ENCODE measurements at regions not wholly inside any gene's neighbourhood (a gene's known extent, or its start where the extent isn't known, plus 50 kb on each side); places are given as distances from the start of the nearest gene placed in this dataset.

GRCh38 chr5:5978501-5979376 lies 399.6 kb downstream of the MED10 start:
- no peaks in the 10 kb centered on the region for H3K27me3 ChIP-seq (ENCODE audit: control insufficient read depth, insufficient read depth, low read length)
- H3K27ac Mint-ChIP-seq = no peak overlapping the region
- no peaks in the 10 kb centered on the region for H3K4me1 Mint-ChIP-seq
- DNase-seq (no peak), ATAC-seq (no peak)
- H3K36me3 ChIP-seq (ENCODE audit: control insufficient read depth, insufficient read depth, low read length) = no peaks in the 10 kb centered on the region
- intact Hi-C loops (cut with micrococcal nuclease) = no loop called here
- H3K36me3 Mint-ChIP-seq = no peaks in the 10 kb centered on the region
- no peaks in the 10 kb centered on the region for H3K4me1 ChIP-seq (ENCODE audit: control insufficient read depth, insufficient read depth, low read length)
- no peak for TF ChIP-seq CTCF (IDR thresholded peaks at IDR 0.05)
- H3K4me3 ChIP-seq (ENCODE audit: low read length) = no peak overlapping the region
- no peaks in the 10 kb centered on the region for H3K9me3 ChIP-seq (ENCODE audit: control insufficient read depth, insufficient read depth, low read length)
- WGBS (ENCODE audit: insufficient coverage) = 79% methylated on average over 10 of the region's 10 CpGs
- no peak overlapping the region for H3K4me3 Mint-ChIP-seq
- peaks cover 2 to 4% of the 10 kb centered on the region in 2 donors for H3K9me3 Mint-ChIP-seq
- no peaks in the 10 kb centered on the region for H3K27me3 Mint-ChIP-seq (ENCODE audit: low read depth in 2 of 2)
- H3K27ac ChIP-seq (ENCODE audit: low read length) = no peak overlapping the region

DNA sequence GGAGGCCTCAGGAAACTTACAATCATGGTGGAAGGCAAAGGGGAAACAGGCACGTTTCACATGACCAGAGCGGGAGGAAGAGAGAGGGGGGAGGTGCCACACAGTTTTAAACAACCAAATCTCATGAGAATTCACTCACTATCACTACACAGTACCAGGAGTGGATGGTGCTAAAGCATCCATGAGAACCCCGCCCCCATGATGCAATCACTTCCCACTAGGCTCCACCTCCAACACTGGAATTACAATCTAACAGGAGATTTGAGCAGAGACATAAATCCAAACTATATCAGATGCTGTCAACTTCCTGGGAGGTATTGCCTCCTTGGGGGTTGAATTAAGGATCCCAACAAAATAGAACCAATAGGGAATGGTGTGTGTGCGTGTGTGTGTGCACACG lies 407.1 kb downstream of the MED10 start:
- no peaks in the 10 kb centered on the region for H3K27me3 Mint-ChIP-seq (ENCODE audit: low read depth in 2 of 2)
- intact Hi-C loops (cut with micrococcal nuclease) = no loop called here
- ATAC-seq = no peak
- no peaks in the 10 kb centered on the region for H3K27me3 ChIP-seq (ENCODE audit: control insufficient read depth, insufficient read depth, low read length)
- no peak for DNase-seq
- H3K9me3 ChIP-seq (ENCODE audit: control insufficient read depth, insufficient read depth, low read length) = no peaks in the 10 kb centered on the region
- H3K4me1 Mint-ChIP-seq = no peaks in the 10 kb centered on the region
- no peak overlapping the region for H3K4me3 ChIP-seq (ENCODE audit: low read length)
- no peaks in the 10 kb centered on the region for H3K4me1 ChIP-seq (ENCODE audit: control insufficient read depth, insufficient read depth, low read length)
- H3K9me3 Mint-ChIP-seq = peaks cover 3 to 9% of the 10 kb centered on the region in 2 donors
- H3K4me3 Mint-ChIP-seq = no peak overlapping the region
- H3K36me3 ChIP-seq (ENCODE audit: control insufficient read depth, insufficient read depth, low read length) = no peaks in the 10 kb centered on the region
- WGBS (ENCODE audit: insufficient coverage) = 84% methylated on average over 5 of the region's 5 CpGs
- H3K27ac Mint-ChIP-seq = no peak overlapping the region
- no peak overlapping the region for H3K27ac ChIP-seq (ENCODE audit: low read length)
- no peaks in the 10 kb centered on the region for H3K36me3 Mint-ChIP-seq
- no peak for TF ChIP-seq CTCF (IDR thresholded peaks at IDR 0.05)

- TF ChIP-seq CTCF (IDR thresholded peaks at IDR 0.05) = no peak
- H3K27me3 Mint-ChIP-seq (ENCODE audit: low read depth in 2 of 2) = no peaks in the 10 kb centered on the region
- DNase-seq (peak in 1 of 2 donors; percentile 3), ATAC-seq (no peak)
- no peak overlapping the region for H3K27ac ChIP-seq (ENCODE audit: low read length)
- H3K4me3 Mint-ChIP-seq = no peak overlapping the region
- no peak overlapping the region for H3K4me3 ChIP-seq (ENCODE audit: low read length)
- no peak overlapping the region for H3K27ac Mint-ChIP-seq
- no peaks in the 10 kb centered on the region for H3K36me3 Mint-ChIP-seq
- intact Hi-C loops (cut with micrococcal nuclease) = no loop called here
- H3K9me3 Mint-ChIP-seq = peaks cover 6 to 12% of the 10 kb centered on the region in 2 donors
- no peaks in the 10 kb centered on the region for H3K9me3 ChIP-seq (ENCODE audit: control insufficient read depth, insufficient read depth, low read length)
- H3K4me1 ChIP-seq (ENCODE audit: control insufficient read depth, insufficient read depth, low read length) = no peaks in the 10 kb centered on the region
- no peaks in the 10 kb centered on the region for H3K4me1 Mint-ChIP-seq
- H3K27me3 ChIP-seq (ENCODE audit: control insufficient read depth, insufficient read depth, low read length) = no peaks in the 10 kb centered on the region
- no peaks in the 10 kb centered on the region for H3K36me3 ChIP-seq (ENCODE audit: control insufficient read depth, insufficient read depth, low read length)
Measured at GRCh38 chr5:5969942-5970483, 408.3 kb downstream of the MED10 start.
